ENCODE measurements at regions not wholly inside any gene's neighbourhood (a gene's known extent, or its start where the extent isn't known, plus 50 kb on each side); places are given as distances from the start of the nearest gene placed in this dataset.

DNA sequence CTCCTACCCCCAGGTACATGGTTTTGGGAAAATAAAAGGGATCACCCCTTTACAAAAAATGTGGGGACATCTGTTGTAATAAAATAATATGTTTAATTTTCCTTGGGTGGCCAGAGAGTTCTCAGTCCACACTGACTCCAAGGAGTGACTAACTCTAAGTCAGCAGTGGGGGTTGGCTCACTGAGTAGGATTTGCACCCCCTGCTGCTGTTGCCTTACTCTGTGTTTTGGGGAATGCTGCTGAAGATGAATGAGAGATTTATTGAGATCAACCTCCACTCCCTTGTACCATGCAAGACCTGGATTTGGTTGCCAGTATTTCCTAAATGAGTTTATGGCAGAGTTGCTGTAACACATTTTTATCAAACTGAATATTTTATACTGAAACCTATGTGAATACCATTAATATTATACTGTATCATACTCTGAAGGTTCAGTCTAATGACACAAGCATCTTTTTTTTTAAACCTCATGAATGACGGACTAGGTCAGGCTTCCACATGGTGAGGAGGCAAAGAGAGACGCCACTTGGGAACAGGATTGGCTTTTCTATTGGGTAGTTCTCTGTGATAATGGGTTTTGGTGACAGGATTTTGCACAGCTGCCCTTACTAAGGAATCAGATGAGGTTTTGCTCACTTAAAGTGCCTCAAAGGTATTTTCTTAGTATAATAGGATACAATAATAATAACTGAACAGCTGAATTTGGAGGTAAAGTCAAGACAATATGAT lies 121.3 kb upstream of the OSMR start:
- TF ChIP-seq CTCF (IDR thresholded peaks at IDR 0.05) (no peak), POLR2AphosphoS5 (IDR thresholded peaks at IDR 0.05) (no peak), POLR2A (IDR thresholded peaks at IDR 0.05; ENCODE audit: low read depth) (no peak)

Measured in esophagus muscularis mucosa (tissue), 3 donors.